ENCODE measurements at regions not wholly inside any gene's neighbourhood (a gene's known extent, or its start where the extent isn't known, plus 50 kb on each side); places are given as distances from the start of the nearest gene placed in this dataset.

DNA sequence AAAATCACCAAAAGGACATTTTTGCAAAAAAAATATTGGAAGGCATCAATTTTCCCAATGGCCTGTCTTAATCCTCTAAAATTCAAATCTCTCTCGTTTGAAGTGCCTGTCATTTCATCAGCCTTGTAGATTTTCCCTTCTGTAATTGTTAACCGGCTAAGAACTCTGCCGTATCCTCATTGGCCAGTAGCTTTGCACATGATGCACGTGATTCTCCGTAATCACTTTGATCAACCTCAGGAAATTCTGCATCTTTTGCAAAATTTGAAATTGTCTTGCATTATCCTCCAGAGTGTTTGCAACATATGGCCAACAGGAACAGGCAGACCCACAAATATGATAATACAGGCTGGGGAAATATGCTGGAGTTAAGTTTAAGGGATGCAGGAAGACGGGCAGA is 184.2 kb upstream of the RPL38 start:
- TF ChIP-seq POLR2A (IDR thresholded peaks at IDR 0.05; ENCODE audit: low read depth, low read length): no peak
- TF ChIP-seq POLR2AphosphoS5 (IDR thresholded peaks at IDR 0.05; ENCODE audit: low read depth, low read length): no peak

Data from GM12891 (cell line).